ENCODE measurements at regions not wholly inside any gene's neighbourhood (a gene's known extent, or its start where the extent isn't known, plus 50 kb on each side); places are given as distances from the start of the nearest gene placed in this dataset.

GRCh38 chr11:27757953-27758352 lies 57.7 kb upstream of the BDNF start (continued):
- TF ChIP-seq REST (IDR thresholded peaks at IDR 0.05; ENCODE audit: unreplicated experiment), result no peak

GRCh38 chr11:27754035-27755017 lies 54.1 kb upstream of the BDNF start:
- Histone ChIP-seq H3F3A (replicated peaks; ENCODE audit: low read depth) (no peaks in the 10 kb centered on the region), H3K9me2 (ENCODE audit: insufficient read depth) (no peaks in the 10 kb centered on the region), H4K20me1 (replicated peaks; ENCODE audit: insufficient read depth) (no peaks in the 10 kb centered on the region), H3K27me3 (ENCODE audit: insufficient read depth) (no peaks in the 10 kb centered on the region), H3K4me2 (no peak overlapping the region), H3K79me2 (replicated peaks; ENCODE audit: insufficient read depth) (no peaks in the 10 kb centered on the region), H3K4me1 (ENCODE audit: insufficient read depth) (peaks cover under 1% of the 10 kb centered on the region; the same call in 1 of the 2 replicates), H3K27ac (ENCODE audit: low read depth) (no peak overlapping the region), H2AFZ (no peak overlapping the region), H3K4me3 (no peak overlapping the region), H3K36me3 (ENCODE audit: insufficient read depth) (no peaks in the 10 kb centered on the region)
- no peak for ATAC-seq
- Mint-ChIP-seq H3K4me1 (no peaks in the 10 kb centered on the region; the same call in 2 of the 3 replicates), H3K4me3 (no peak overlapping the region), H3K27ac (no peak overlapping the region), H3K27me3 (ENCODE audit: insufficient read depth, low read depth, poor library complexity) (no peaks in the 10 kb centered on the region), H3K36me3 (ENCODE audit: low read depth) (no peaks in the 10 kb centered on the region), H3K9me3 (no peaks in the 10 kb centered on the region)
- TF ChIP-seq ZNF462 (CRISPR knock-in tag; IDR thresholded peaks at IDR 0.05) (no peak), ZNF114 (CRISPR knock-in tag; IDR thresholded peaks at IDR 0.05) (no peak), POLR2AphosphoS5 (IDR thresholded peaks at IDR 0.05; ENCODE audit: low read depth) (no peak), STAT1 (IDR thresholded peaks at IDR 0.05; ENCODE audit: unreplicated experiment) (no peak), EZH2 (IDR thresholded peaks at IDR 0.05; ENCODE audit: low read depth, unreplicated experiment) (no peak), CREB1 (CRISPR knock-in tag; IDR thresholded peaks at IDR 0.05; ENCODE audit: low read depth) (no peak), JUNB (IDR thresholded peaks at IDR 0.05; ENCODE audit: unreplicated experiment) (no peak), NANOG (IDR thresholded peaks at IDR 0.05; ENCODE audit: borderline replicate concordance) (no peak)
- no peak for DNase-seq (ENCODE audit: low spot score)
